ENCODE measurements at regions not wholly inside any gene's neighbourhood (a gene's known extent, or its start where the extent isn't known, plus 50 kb on each side); places are given as distances from the start of the nearest gene placed in this dataset.
"Not testable (repeated sequence)": the region's sequence is repeated elsewhere in the genome, so short reads cannot be mapped to it uniquely, and the experiment has no call there.

GRCh38 chr4:45062935-45063545 is 336.7 kb upstream of the GNPDA2 start:
- no peak for DNase-seq

GRCh38 chr4:45043911-45044310 is 317.6 kb upstream of the GNPDA2 start:
- no peak for DNase-seq

GRCh38 chr4:45036677-45037076 is 310.3 kb upstream of the GNPDA2 start:
- DNase-seq: no peak

GRCh38 chr4:45033676-45034419 is 307.5 kb upstream of the GNPDA2 start:
- peak; percentile 23 for DNase-seq

GRCh38 chr4:45030059-45030458 is 303.7 kb upstream of the GNPDA2 start:
- no peak for DNase-seq

- DNase-seq: no peak
These were observed 281.2 kb upstream of the GNPDA2 start for GRCh38 chr4:45007508-45007907.

- DNase-seq: no peak
These were observed 279.7 kb upstream of the GNPDA2 start for GRCh38 chr4:45006078-45006477.

GRCh38 chr4:45004847-45005565 is 278.6 kb upstream of the GNPDA2 start:
- DNase-seq: no peak

GRCh38 chr4:45004326-45004725 is 278.0 kb upstream of the GNPDA2 start:
- peak; percentile 5 for DNase-seq

GRCh38 chr4:44996276-44996845 is 270.0 kb upstream of the GNPDA2 start:
- DNase-seq: no peak

GRCh38 chr4:44988011-44988410 is 261.7 kb upstream of the GNPDA2 start:
- no peak for DNase-seq

GRCh38 chr4:44985938-44986337 is 259.6 kb upstream of the GNPDA2 start:
- DNase-seq: no peak

- DNase-seq: no peak
These were observed 258.8 kb upstream of the GNPDA2 start for GRCh38 chr4:44985152-44985551.

- DNase-seq: no peak
These were observed 257.7 kb upstream of the GNPDA2 start for GRCh38 chr4:44984083-44984482.

GRCh38 chr4:44983083-44983482 is 256.7 kb upstream of the GNPDA2 start:
- no peak for DNase-seq

GRCh38 chr4:44978020-44978419 is 251.7 kb upstream of the GNPDA2 start:
- no peak for DNase-seq

GRCh38 chr4:44965435-44966095 is 239.2 kb upstream of the GNPDA2 start:
- DNase-seq: no peak

GRCh38 chr4:44964086-44964485 is 237.7 kb upstream of the GNPDA2 start:
- DNase-seq: not testable (repeated sequence)

GRCh38 chr4:44961001-44961755 is 234.8 kb upstream of the GNPDA2 start:
- no peak for DNase-seq

GRCh38 chr4:44931720-44932119 is 205.4 kb upstream of the GNPDA2 start:
- peak; percentile 28 for DNase-seq

GRCh38 chr4:44928785-44929184 is 202.4 kb upstream of the GNPDA2 start:
- DNase-seq: no peak

All from retina (tissue), 1 donor.